HG03457 (cell line): ENCODE measurements at regions not wholly inside any gene's neighbourhood (a gene's known extent, or its start where the extent isn't known, plus 50 kb on each side); places are given as distances from the start of the nearest gene placed in this dataset.

Source experiments
- ATAC-seq: cut with Tn5 transposase; IDR thresholded peaks from one replicate; pipeline ENCODE4 v1.9.1; 2021; ENCODE audit warnings: moderate number of reproducible peaks; ENCODE audit not compliant: unreplicated experiment

GRCh38 chr14:54306806-54307205 is 90.0 kb upstream of the CDKN3 start:
- ATAC-seq = no peak

- ATAC-seq = no peak
Measured at GRCh38 chr14:54309615-54310014, 87.2 kb upstream of the CDKN3 start.

- no peak for ATAC-seq
Measured at GRCh38 chr14:54310151-54310850, 86.5 kb upstream of the CDKN3 start.

GRCh38 chr14:54310851-54311228 is 86.0 kb upstream of the CDKN3 start:
- ATAC-seq = no peak

- ATAC-seq = no peak
Measured at GRCh38 chr14:54312166-54312801, 84.5 kb upstream of the CDKN3 start.

- no peak for ATAC-seq
Measured at GRCh38 chr14:54314365-54315104, 82.3 kb upstream of the CDKN3 start.

GRCh38 chr14:54316652-54317051 is 80.2 kb upstream of the CDKN3 start:
- no peak for ATAC-seq

GRCh38 chr14:54317391-54317790 is 79.4 kb upstream of the CDKN3 start:
- ATAC-seq = no peak

- no peak for ATAC-seq
Measured at GRCh38 chr14:54322246-54322645, 74.6 kb upstream of the CDKN3 start.

GRCh38 chr14:54322701-54323337 is 74.0 kb upstream of the CDKN3 start:
- no peak for ATAC-seq

GRCh38 chr14:54325766-54326165 is 71.0 kb upstream of the CDKN3 start:
- ATAC-seq = no peak

GRCh38 chr14:54329082-54329695 is 67.6 kb upstream of the CDKN3 start:
- no peak for ATAC-seq

- ATAC-seq = no peak
Measured at GRCh38 chr14:54330876-54331275, 65.9 kb upstream of the CDKN3 start.

GRCh38 chr14:54331516-54331915 is 65.3 kb upstream of the CDKN3 start:
- no peak for ATAC-seq

- ATAC-seq = no peak
Measured at GRCh38 chr14:54332490-54332889, 64.3 kb upstream of the CDKN3 start.

- ATAC-seq = no peak
Measured at GRCh38 chr14:54333511-54333910, 63.3 kb upstream of the CDKN3 start.

- no peak for ATAC-seq
Measured at GRCh38 chr14:54335569-54336155, 61.1 kb upstream of the CDKN3 start.

- ATAC-seq = no peak
Measured at GRCh38 chr14:54337314-54337713, 59.5 kb upstream of the CDKN3 start.

GRCh38 chr14:54338696-54339317 is 58.0 kb upstream of the CDKN3 start:
- no peak for ATAC-seq

GRCh38 chr14:54339771-54340170 is 57.0 kb upstream of the CDKN3 start:
- ATAC-seq = no peak
